Lower leg skin (tissue), 4 donors: ENCODE measurements at regions not wholly inside any gene's neighbourhood (a gene's known extent, or its start where the extent isn't known, plus 50 kb on each side); places are given as distances from the start of the nearest gene placed in this dataset.

Experiments used
- DNase-seq, 2 donors: peaks; one replicate each; pipeline ENCODE4 v3.0.0-alpha.2; 2019; ENCODE audit warnings: low spot score in 2 of 2
- H3K4me3 ChIP-seq: fragments of 200-600 bp; sonication (generic); 2 replicates; pipeline ENCODE4 v1.5.1; 2017; ENCODE audit warnings: mild to moderate bottlenecking, low read depth; ENCODE audit not compliant: poor library complexity, severe bottlenecking
- POLR2A ChIP-seq, 2 donors: fragments of 450-650 bp; IDR thresholded peaks; one replicate each; pipeline ENCODE4 v1.6.1; 2016 to 2017; ENCODE audit warnings: antibody characterized with exemption in 2 of 2, mild to moderate bottlenecking in 1 of 2, moderate library complexity in 1 of 2
- WGBS, 2 donors: methylation state at CpG; one replicate each; pipeline ENCODE4 v1.1.5; 2018; 5-methylcytosine and 5-hydroxymethylcytosine counted together
- intact Hi-C: fragments of 100-400 bp; cut with DNase I; formaldehyde crosslinking; loops from one replicate; pipeline ENCODE4 v1.15.0; 2023; ENCODE audit warnings: low total_unique reads
- TF ChIP-seq, protein P1 (sequence below), 3 donors: fragments of 450-650 bp; IDR thresholded peaks; one replicate each; pipeline ENCODE4 v1.5.1; 2016; ENCODE audit warnings: antibody characterized with exemption in 3 of 3, mild to moderate bottlenecking in 3 of 3, moderate library complexity in 2 of 3

DNA sequence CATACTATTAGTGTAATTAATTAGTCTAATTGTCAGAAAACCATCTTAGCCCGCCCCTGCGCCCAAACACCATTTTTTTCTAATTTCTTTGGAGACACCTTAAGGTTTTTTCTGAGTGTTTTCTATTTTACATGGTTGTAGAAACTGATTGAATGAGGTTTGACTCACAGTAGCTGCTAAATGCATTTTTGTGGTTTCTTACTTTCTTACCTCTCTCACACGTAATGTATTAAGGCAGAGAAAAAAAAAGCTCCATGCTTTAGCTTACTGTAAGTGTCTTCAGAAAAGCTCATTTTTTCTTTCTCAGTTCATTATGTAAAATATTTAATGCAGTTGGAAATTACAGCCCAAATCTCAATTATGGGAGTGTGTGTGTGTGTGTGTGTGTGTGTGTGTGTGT is 548.5 kb upstream of the LRRTM4 start:
- H3K4me3 ChIP-seq: no peak overlapping the region
- WGBS, 2 donors: 72 to 76% methylated on average over 3 of the region's 3 CpGs
- intact Hi-C loops: no loop called here
- no peak for TF ChIP-seq POLR2A (IDR thresholded peaks at IDR 0.05)
- TF ChIP-seq, protein P1, sequence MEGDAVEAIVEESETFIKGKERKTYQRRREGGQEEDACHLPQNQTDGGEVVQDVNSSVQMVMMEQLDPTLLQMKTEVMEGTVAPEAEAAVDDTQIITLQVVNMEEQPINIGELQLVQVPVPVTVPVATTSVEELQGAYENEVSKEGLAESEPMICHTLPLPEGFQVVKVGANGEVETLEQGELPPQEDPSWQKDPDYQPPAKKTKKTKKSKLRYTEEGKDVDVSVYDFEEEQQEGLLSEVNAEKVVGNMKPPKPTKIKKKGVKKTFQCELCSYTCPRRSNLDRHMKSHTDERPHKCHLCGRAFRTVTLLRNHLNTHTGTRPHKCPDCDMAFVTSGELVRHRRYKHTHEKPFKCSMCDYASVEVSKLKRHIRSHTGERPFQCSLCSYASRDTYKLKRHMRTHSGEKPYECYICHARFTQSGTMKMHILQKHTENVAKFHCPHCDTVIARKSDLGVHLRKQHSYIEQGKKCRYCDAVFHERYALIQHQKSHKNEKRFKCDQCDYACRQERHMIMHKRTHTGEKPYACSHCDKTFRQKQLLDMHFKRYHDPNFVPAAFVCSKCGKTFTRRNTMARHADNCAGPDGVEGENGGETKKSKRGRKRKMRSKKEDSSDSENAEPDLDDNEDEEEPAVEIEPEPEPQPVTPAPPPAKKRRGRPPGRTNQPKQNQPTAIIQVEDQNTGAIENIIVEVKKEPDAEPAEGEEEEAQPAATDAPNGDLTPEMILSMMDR (IDR thresholded peaks at IDR 0.05): no peak
- DNase-seq: no peak

DNA sequence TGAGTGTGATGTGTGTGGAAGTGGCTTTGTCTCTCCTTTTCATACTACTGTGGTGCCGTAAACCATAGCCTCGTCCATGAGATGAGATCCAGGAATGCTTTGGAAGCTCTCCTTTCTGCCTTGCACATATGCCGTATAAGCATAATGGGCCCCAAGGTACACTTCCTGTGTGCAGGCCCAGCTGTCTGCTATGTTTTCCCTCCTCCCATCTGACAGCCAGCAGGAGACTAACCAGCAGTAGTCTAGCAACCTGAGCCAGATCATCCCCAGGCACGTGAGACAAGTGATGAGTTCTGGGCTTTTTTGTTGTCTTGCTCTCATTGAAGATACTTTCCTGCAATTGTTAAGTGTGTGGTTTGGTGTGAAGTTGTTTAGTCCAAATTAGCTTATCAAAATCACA is 555.5 kb upstream of the LRRTM4 start:
- intact Hi-C loops: no loop called here
- H3K4me3 ChIP-seq: no peak overlapping the region
- WGBS, 2 donors: 36 to 41% methylated on average over 4 of the region's 4 CpGs
- TF ChIP-seq, protein P1 (IDR thresholded peaks at IDR 0.05): no peak
- no peak for TF ChIP-seq POLR2A (IDR thresholded peaks at IDR 0.05)
- no peak for DNase-seq

DNA sequence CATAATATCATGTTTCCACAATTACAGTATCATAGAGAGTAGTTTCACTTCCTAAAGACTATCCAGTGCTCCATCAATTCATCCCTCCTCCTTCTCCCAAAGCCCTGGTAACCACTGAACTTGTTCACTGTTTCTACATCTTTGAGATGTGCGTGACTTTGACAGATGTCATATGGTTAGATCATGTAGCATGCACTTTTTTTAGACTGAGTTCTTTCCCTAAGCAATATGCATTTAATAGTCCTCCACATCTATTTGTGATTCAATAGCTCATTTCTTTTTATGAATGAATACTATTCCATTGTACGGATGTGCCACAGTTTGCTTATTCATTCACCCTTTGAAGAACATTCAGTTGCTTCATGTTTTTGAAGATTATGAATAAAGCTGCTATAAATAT is 560.4 kb upstream of the LRRTM4 start:
- no peak overlapping the region for H3K4me3 ChIP-seq
- intact Hi-C loops: no loop called here
- WGBS, 2 donors: 60 to 66% methylated on average over 2 of the region's 2 CpGs
- no peak for DNase-seq
- TF ChIP-seq, protein P1 (IDR thresholded peaks at IDR 0.05): no peak
- no peak for TF ChIP-seq POLR2A (IDR thresholded peaks at IDR 0.05)

DNA sequence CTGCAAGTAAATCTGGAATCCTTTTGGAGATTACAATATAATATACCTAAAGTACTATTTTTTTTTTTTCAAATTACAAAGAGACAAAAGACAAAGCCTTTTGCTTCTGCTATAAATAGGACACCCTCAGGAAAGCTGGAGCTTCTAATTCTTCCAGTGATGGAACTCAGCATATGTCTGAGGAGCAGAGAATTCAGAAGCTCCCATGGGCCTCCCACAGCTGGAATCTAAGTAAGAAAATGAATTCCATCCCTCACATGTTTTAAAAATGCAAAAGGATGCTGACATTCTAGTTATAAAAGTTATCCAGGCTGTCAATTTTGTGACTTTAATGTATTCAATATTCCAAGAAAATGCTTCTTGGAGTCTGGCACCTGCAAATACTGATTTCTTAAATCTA is 571.3 kb upstream of the LRRTM4 start:
- TF ChIP-seq POLR2A (IDR thresholded peaks at IDR 0.05): no peak
- TF ChIP-seq, protein P1 (IDR thresholded peaks at IDR 0.05): no peak
- intact Hi-C loops: no loop called here
- DNase-seq: no peak
- H3K4me3 ChIP-seq: no peak overlapping the region

DNA sequence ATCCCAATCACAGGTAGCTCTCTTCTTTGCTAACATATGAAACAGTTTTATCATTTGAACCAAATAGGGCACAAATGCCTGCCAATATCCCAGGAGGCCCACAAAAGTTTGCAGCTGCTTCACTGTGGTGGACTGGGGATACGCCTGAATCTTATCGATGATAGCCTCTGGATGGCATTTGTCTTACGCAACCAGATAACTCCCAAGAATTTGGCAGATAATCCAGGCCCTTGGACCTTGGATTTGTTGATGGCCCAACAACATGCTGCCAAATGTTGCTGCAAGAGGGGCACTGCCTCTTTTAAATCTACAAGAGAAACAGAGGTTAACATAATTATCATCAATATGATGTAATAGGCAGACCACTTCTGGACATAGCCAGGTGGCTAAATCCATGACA is 587.1 kb upstream of the LRRTM4 start:
- no peak overlapping the region for H3K4me3 ChIP-seq
- no peak for TF ChIP-seq POLR2A (IDR thresholded peaks at IDR 0.05)
- TF ChIP-seq, protein P1 (IDR thresholded peaks at IDR 0.05): no peak
- 58 to 76% methylated on average over 3 of the region's 3 CpGs for WGBS, 2 donors
- DNase-seq: no peak
- intact Hi-C loops: no loop called here

DNA sequence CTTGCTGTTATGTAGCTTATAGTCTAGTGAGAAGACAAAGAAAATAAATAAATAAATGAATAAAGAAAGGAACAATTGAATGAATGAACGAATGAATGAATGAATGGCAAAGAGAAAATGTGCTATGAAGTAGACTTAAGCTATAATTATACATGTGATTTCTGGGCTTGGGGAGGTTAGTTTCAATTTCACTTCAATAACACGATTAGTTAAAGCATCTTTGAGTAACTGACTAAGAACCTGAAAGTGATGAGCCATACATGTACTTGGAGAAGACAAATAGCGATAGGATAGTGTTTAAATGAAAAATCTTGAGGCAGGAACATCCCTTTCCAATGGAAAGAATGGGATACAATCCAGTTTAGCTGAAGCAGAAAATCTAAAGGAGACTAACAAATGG is 593.1 kb upstream of the LRRTM4 start:
- intact Hi-C loops: no loop called here
- TF ChIP-seq, protein P1 (IDR thresholded peaks at IDR 0.05): no peak
- TF ChIP-seq POLR2A (IDR thresholded peaks at IDR 0.05): no peak
- WGBS, 2 donors: 81 to 84% methylated on average over 3 of the region's 3 CpGs

More for the DNA sequence above, 593.1 kb upstream of the LRRTM4 start:
- H3K4me3 ChIP-seq: no peak overlapping the region
- no peak for DNase-seq
